SU-DHL-6 (cell line): ENCODE measurements at regions not wholly inside any gene's neighbourhood (a gene's known extent, or its start where the extent isn't known, plus 50 kb on each side); places are given as distances from the start of the nearest gene placed in this dataset.

ENCODE experiments used
- H2AFZ ChIP-seq: fragments of 200-600 bp; sonication (generic); 2 replicates; pipeline ENCODE4 v1.6.1; 2014; ENCODE audit warnings: low read depth, mild to moderate bottlenecking, moderate library complexity, mixed read lengths, antibody characterized with exemption, low read length; ENCODE audit not compliant: severe bottlenecking
- H3F3A ChIP-seq: fragments of 200-600 bp; shearing (Covaris generic); 2 replicates; pipeline ENCODE4 v1.6.0; 2016; ENCODE audit warnings: antibody characterized with exemption, mild to moderate bottlenecking; ENCODE audit not compliant: insufficient read depth
- H3K27ac ChIP-seq: fragments of 200-600 bp; sonication (generic); 2 replicates; pipeline ENCODE4 v1.5.1; 2016; ENCODE audit warnings: low read depth, mild to moderate bottlenecking, low read length, moderate library complexity, mixed read lengths
- H3K27me3 ChIP-seq: fragments of 200-600 bp; sonication (generic), shearing (Covaris generic); 2 replicates; pipeline ENCODE4 v1.6.0; 2014; ENCODE audit warnings: mild to moderate bottlenecking, low read length
- H3K36me3 ChIP-seq: fragments of 200-600 bp; sonication (generic); 2 replicates; pipeline ENCODE4 v1.6.1; 2014; ENCODE audit warnings: mild to moderate bottlenecking, low read length, mixed read lengths
- H3K4me2 ChIP-seq: fragments of 300-600, 200-600 bp; shearing (Covaris generic), sonication (generic); 2 replicates; pipeline ENCODE4 v1.6.0; 2014; ENCODE audit warnings: low read length, low read depth, mild to moderate bottlenecking; ENCODE audit not compliant: poor library complexity, severe bottlenecking
- H3K4me3 ChIP-seq: fragments of 200-600 bp; sonication (generic); 2 replicates; pipeline ENCODE4 v1.5.1; 2014; ENCODE audit warnings: antibody characterized with exemption, low read length, mild to moderate bottlenecking, mixed read lengths; ENCODE audit not compliant: insufficient read depth, poor library complexity, severe bottlenecking
- H3K79me2 ChIP-seq: fragments of 200-600 bp; sonication (generic); 2 replicates; pipeline ENCODE4 v1.6.1; 2014; ENCODE audit warnings: mild to moderate bottlenecking, low read length, moderate library complexity; ENCODE audit not compliant: insufficient read depth
- H3K9ac ChIP-seq: fragments of 200-600 bp; sonication (generic); 2 replicates; pipeline ENCODE4 v1.7.0; 2014; ENCODE audit warnings: mild to moderate bottlenecking, low read length
- H3K9me2 ChIP-seq: fragments of 200-600 bp; sonication (generic); replicated peaks from 2 replicates; pipeline ENCODE4 v1.6.1; 2014; ENCODE audit warnings: low read length; ENCODE audit not compliant: insufficient read depth
- H3K9me3 ChIP-seq: fragments of 200-600 bp; sonication (generic); 2 replicates; pipeline ENCODE4 v1.6.1; 2014; ENCODE audit warnings: low read length, mixed read lengths; ENCODE audit not compliant: insufficient read depth
- H4K20me1 ChIP-seq: fragments of 200-600 bp; sonication (generic); 2 replicates; pipeline ENCODE4 v1.6.1; 2014; ENCODE audit warnings: low read depth, mild to moderate bottlenecking, antibody characterized with exemption, low read length, moderate library complexity, mixed read lengths
- EZH2phosphoT487 ChIP-seq: fragments of 200-600 bp; sonication (generic), shearing (Covaris generic); conservative IDR thresholded peaks from 2 replicates; pipeline ENCODE4 v1.6.1; 2018; ENCODE audit warnings: mild to moderate bottlenecking, antibody characterized with exemption, low read length, moderate library complexity, mixed read lengths
- TF ChIP-seq, protein P1 (sequence below): fragments of 200-600 bp; sonication (generic); IDR thresholded peaks from one replicate; pipeline ENCODE4 v1.5.1; 2017; ENCODE audit warnings: antibody characterized with exemption, mild to moderate bottlenecking, low read length, moderate library complexity; ENCODE audit not compliant: insufficient read depth, poor library complexity, severe bottlenecking

DNA sequence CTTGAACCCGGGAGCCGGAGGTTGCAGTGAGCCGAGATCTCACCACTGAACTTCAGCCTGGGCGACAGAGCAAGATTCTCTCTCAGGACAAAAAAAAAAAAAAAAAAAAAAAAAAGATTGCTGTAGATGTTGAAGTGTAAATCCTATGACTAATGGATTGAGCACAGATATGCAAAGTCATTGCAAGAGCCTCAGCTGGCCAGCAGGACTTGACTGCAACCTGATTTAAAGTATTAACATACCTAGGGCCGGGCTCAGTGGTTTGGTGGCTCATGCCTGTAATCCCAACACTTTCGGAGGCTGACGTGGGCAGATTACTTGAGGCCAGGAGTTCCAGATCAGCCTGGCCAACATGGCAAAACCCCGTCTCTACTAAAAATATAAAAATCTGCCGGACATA lies 69.6 kb upstream of the EPCAM start:
- H3K79me2 ChIP-seq: no peaks in the 10 kb centered on the region
- H3K9ac ChIP-seq: no peak overlapping the region
- no peak overlapping the region for H3K4me2 ChIP-seq
- no peaks in the 10 kb centered on the region for H3K36me3 ChIP-seq
- H3K27me3 ChIP-seq: no peaks in the 10 kb centered on the region
- H3K27ac ChIP-seq: no peak overlapping the region
- H3F3A ChIP-seq: peaks cover 23% of the 10 kb centered on the region
- no peak overlapping the region for H2AFZ ChIP-seq
- H3K4me3 ChIP-seq: no peak overlapping the region
- no peaks in the 10 kb centered on the region for H3K9me3 ChIP-seq
- H4K20me1 ChIP-seq: no peaks in the 10 kb centered on the region
- TF ChIP-seq, protein P1, sequence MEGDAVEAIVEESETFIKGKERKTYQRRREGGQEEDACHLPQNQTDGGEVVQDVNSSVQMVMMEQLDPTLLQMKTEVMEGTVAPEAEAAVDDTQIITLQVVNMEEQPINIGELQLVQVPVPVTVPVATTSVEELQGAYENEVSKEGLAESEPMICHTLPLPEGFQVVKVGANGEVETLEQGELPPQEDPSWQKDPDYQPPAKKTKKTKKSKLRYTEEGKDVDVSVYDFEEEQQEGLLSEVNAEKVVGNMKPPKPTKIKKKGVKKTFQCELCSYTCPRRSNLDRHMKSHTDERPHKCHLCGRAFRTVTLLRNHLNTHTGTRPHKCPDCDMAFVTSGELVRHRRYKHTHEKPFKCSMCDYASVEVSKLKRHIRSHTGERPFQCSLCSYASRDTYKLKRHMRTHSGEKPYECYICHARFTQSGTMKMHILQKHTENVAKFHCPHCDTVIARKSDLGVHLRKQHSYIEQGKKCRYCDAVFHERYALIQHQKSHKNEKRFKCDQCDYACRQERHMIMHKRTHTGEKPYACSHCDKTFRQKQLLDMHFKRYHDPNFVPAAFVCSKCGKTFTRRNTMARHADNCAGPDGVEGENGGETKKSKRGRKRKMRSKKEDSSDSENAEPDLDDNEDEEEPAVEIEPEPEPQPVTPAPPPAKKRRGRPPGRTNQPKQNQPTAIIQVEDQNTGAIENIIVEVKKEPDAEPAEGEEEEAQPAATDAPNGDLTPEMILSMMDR: no peak
- no peak for TF ChIP-seq EZH2phosphoT487
- H3K9me2 ChIP-seq: no peaks in the 10 kb centered on the region

DNA sequence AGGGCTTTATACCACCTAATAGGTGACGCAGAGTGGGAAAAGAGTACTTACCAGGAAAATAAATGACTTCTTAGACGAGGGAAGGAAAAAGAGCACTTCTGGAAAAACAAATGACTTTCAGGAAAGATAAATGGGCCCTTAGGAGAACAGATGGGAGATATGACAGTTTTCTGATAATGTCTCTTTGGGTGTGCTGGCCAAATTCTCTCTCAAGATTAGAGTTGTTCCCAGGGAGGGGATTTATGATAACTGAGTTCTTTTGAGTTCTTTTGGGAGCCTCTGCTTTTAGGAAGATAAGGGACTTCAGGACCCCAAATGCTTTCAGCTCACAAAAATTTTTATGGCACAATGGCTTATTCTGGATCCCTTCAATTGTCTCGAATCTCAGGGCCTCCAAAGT lies 70.3 kb upstream of the EPCAM start:
- H3K9me3 ChIP-seq: no peaks in the 10 kb centered on the region
- H3K9me2 ChIP-seq: no peaks in the 10 kb centered on the region
- H3K27ac ChIP-seq: no peak overlapping the region
- no peak overlapping the region for H2AFZ ChIP-seq
- H3F3A ChIP-seq: peaks cover 18% of the 10 kb centered on the region
- no peak overlapping the region for H3K4me2 ChIP-seq
- H3K27me3 ChIP-seq: no peaks in the 10 kb centered on the region
- H3K79me2 ChIP-seq: no peaks in the 10 kb centered on the region
- no peak overlapping the region for H3K4me3 ChIP-seq
- TF ChIP-seq EZH2phosphoT487: no peak
- TF ChIP-seq, protein P1: no peak
- no peak overlapping the region for H3K9ac ChIP-seq
- no peaks in the 10 kb centered on the region for H4K20me1 ChIP-seq
- no peaks in the 10 kb centered on the region for H3K36me3 ChIP-seq

DNA sequence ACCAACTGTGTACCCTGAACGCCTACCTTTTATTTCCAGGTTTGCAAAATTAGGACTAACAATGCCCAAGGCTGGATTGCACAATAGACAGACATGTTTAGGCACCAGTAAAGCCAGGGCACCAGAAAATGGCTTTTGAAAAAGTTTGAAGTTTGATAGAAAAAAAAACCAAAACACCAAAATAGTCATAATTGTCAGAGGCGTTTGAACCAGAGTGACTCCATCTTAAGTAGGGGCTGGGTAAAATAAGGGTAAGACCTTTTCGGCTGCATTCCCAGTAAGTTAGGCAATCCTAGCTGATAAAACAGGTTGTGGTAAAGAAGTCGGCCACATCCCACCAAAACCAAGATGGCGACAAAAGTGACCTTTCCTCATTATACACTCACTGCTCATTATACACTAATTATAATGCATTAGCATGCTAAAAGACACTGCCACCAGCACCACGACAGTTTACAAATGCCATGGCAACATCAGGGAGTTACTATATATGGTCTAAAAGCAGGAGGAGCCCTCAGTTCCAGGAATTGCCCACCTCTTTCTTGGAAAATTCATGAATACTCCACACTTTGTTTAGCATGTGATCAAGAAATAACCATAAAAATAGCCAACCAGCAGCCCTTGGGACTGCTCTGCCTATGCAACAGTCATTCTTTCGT lies 71.2 kb upstream of the EPCAM start:
- Histone ChIP-seq H3F3A (peaks cover 11% of the 10 kb centered on the region), H3K36me3 (no peaks in the 10 kb centered on the region), H3K4me2 (no peak overlapping the region), H3K27ac (no peak overlapping the region), H3K27me3 (no peaks in the 10 kb centered on the region), H4K20me1 (no peaks in the 10 kb centered on the region), H3K4me3 (no peak overlapping the region), H3K9me3 (no peaks in the 10 kb centered on the region), H3K9me2 (no peaks in the 10 kb centered on the region), H3K79me2 (no peaks in the 10 kb centered on the region), H3K9ac (no peak overlapping the region), H2AFZ (no peak overlapping the region)
- TF ChIP-seq EZH2phosphoT487: no peak
- TF ChIP-seq, protein P1: no peak
